HG02885 (cell line): ENCODE measurements at regions not wholly inside any gene's neighbourhood (a gene's known extent, or its start where the extent isn't known, plus 50 kb on each side); places are given as distances from the start of the nearest gene placed in this dataset.

Source experiments
- ATAC-seq: cut with Tn5 transposase; IDR thresholded peaks from one replicate; pipeline ENCODE4 v1.9.1; 2021; ENCODE audit warnings: mild to moderate bottlenecking; ENCODE audit not compliant: unreplicated experiment, poor library complexity

GRCh38 chr13:104206450-104207044 lies 1140.3 kb upstream of the SLC10A2 start:
- ATAC-seq, result no peak

- ATAC-seq, result no peak
These were observed 1138.0 kb upstream of the SLC10A2 start for GRCh38 chr13:104204177-104204576.

DNA sequence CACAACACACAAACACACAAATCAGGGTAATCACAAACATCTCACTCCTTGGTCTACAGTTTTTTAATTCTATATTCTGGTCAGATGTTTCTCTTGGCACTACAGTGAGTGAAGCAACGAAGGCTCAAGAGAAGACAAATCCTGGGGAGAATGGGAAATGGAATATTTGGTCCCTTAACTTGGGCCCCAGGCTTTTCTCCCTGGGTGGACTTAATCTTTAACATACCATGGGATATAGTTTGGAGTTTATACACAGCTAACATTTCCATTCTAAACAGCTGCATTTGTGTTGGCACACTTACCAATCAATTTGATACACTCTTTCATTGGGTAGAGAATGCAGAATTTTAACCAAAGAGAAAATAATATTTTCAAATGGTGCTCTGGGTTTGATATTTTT lies 1132.6 kb upstream of the SLC10A2 start:
- ATAC-seq, result no peak

DNA sequence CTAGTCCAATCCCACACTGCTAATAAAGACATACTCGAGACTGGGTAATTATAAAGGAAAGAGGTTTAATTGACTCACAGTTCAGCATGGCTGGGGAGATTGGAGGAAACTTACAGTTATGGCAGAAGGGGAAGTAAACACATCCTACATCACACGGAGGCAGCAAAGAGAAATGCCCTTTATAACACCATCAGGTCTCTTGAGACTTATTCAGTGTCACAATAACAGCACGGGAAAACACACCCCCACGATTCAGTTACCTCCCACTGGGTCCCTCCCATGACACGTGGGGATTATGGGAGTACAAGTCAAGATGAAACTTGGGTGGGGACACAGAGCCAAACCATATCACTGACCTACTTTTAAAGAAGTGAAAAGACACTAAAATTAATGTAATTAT lies 1130.4 kb upstream of the SLC10A2 start:
- ATAC-seq, result no peak

DNA sequence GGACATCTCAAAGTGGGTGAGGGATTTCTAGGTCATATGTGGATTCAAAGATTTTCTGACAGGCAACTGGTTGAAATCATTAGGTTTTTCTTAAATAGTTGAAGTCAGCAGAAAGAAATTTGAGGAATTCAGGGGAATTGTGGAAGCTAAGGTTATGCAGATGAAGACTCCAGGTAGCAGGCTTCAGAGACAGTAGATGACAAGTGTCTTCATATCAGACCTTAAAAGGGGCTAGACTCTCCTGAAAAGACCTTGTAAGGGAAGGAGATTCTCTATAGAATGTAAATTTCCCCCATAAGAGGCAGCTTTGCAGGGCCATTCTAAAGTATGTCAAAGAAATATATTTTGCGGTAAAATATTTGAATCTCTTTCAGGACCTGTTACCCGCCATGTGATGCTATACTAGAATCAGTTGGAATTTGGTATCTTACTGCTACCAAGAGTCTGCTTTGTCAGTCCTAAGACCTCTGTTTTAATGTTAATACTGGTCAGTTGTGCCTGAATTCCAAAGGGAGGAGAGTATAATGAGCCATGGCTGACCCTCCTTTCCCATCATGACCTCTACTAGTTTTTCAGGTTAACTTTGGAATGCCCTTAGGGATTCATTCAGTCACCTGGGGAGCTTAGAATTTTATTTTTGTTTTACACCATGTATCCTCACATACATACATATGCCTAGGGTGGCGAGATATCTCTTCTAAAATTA lies 1115.5 kb upstream of the SLC10A2 start:
- no peak for ATAC-seq

DNA sequence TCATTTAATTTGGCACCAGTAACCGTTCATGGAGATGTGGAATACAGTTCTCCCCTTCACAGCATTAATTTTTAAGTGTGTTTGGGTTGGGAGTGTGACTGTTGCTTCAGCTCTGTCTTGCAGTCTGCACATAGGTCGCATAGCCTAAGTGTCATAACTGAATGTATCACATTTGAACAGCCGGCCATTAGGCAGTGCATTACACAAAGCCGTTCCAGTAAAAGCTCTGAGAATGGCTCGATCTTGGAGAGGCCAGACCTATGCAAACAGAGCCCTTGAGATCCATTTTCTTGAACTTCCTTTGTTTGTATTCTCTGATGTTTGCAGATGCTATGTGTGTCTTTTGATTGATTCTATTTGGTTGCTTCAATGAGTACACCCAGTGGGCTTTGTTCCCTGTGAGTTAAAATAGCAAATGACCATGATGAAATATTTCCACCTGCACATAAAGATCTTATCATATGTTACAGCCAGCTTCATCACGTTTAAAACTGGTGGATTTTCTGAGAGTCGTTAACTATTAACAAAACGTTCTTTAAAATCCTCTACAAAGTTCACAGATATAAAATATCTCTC lies 1104.9 kb upstream of the SLC10A2 start:
- ATAC-seq, result no peak

DNA sequence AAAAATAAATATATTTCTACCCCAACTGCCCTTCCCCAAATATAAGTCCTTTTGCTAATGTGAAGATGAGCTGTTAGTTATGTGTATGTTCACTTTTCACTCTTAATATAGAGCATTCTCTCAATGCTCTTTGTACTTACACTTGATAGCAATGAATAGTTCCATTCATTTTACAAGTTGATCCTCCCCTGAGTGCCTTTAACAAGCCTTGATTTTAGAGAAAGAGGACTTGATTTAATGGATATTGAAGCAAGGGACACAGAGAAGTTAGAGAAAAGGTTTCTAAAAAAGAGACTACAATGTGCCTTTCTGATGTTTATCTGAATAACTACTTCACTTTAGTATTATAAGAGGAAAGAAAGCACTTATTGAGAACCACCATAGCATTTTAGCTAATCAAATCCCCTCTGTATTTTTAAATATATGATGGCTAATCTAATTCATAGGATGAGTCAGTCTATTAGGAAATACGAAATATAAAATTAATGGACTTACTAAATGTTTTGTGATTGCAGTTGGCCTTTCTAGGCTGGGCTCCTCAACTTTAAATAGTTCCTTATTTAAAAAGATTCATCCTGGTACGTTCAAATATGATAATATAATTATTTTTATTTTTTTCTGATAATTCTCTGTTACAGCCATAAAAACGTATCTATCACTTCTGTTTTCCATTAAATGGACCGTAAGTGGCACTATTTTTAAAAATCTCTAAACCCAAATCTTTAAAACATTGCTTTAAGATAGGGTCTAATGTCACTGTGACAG lies 1097.8 kb upstream of the SLC10A2 start:
- no peak for ATAC-seq

GRCh38 chr13:104160536-104160935 lies 1094.3 kb upstream of the SLC10A2 start:
- ATAC-seq, result no peak

- no peak for ATAC-seq
These were observed 1077.7 kb upstream of the SLC10A2 start for GRCh38 chr13:104143760-104144416.

GRCh38 chr13:104140552-104140951 lies 1074.3 kb upstream of the SLC10A2 start:
- no peak for ATAC-seq

DNA sequence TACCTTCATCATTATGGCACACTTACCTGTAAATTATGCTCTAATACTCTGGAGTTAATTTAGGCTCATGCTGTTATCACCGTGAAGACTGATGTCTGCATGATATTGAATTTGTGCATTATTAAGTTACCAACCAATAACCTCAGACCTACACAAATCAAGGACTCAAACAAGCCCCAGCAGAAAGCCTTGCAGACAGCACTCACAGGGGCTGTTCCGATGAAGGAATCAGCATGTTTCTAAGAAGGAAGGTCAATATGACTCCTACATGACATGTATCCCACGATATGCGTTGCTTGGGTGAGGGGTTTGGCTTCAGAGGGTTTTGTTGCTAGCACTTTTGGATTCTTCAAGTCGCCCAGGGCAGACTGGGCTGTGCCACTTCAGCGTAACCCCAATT lies 1071.2 kb upstream of the SLC10A2 start:
- no peak for ATAC-seq

- ATAC-seq, result no peak
These were observed 1066.6 kb upstream of the SLC10A2 start for GRCh38 chr13:104132849-104133248.

- no peak for ATAC-seq
These were observed 1047.9 kb upstream of the SLC10A2 start for GRCh38 chr13:104114101-104114500.

GRCh38 chr13:104111031-104111430 lies 1044.8 kb upstream of the SLC10A2 start:
- no peak for ATAC-seq

DNA sequence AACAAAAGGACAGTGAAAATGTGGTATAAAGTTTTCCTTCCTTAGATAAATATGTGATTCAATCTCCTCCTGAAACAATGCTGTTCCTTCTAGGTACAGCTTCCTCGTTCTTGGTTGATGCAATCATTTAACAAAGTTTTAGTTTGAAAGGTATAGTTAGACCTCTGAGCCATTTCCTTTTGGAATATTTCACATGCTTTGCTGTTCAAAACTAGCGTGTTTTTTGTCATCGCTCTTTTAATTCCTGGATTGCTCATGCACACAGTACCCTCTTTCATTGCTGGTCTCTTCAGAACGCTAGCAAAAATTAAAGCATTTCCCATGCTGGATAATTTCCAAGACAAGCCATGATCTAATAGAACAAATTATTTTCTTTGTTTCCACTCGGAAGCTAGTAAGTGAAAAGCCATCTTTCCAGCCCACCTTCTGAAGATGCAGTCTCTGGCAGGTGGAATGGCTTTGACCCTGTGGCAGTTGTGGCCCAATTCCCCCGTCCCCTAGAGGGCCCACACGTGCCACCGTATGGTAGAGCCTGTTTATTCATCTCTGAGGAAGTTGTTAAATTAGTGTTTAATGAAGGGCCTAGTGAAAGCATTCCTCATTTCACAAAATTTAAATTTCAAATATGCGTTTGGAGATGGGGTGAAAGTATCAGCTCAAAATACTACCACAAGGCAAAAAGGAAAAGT lies 1040.6 kb upstream of the SLC10A2 start:
- ATAC-seq, result no peak

GRCh38 chr13:104105418-104106355 lies 1039.5 kb upstream of the SLC10A2 start:
- ATAC-seq, result no peak

- ATAC-seq, result no peak
These were observed 1033.5 kb upstream of the SLC10A2 start for GRCh38 chr13:104099750-104100149.

DNA sequence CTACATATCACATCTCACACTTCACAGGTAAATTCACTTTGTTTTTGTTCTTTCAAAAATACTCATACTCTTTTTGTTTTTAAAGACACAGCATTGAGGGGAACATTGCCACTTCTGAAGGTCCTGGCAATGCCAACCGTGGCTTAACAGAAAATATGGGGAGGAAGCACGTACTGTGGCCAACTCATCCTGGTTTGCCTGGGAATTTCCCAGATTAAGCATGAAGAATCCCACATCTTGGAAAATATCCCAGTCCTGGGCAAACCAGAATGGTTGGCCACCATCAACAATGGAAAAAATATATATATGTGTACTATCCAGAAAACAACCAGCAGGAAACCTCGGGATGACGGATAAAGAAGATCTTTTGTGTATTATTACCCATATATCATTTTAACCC lies 1032.2 kb upstream of the SLC10A2 start:
- no peak for ATAC-seq

- no peak for ATAC-seq
These were observed 1020.5 kb upstream of the SLC10A2 start for GRCh38 chr13:104086759-104087158.
